Upper lobe of left lung (tissue), 6 donors: ENCODE measurements at regions not wholly inside any gene's neighbourhood (a gene's known extent, or its start where the extent isn't known, plus 50 kb on each side); places are given as distances from the start of the nearest gene placed in this dataset.

Source experiments
- ATAC-seq, 2 donors: fragments of 200-7000 bp; cut with Tn5 transposase; one replicate each; pipeline ENCODE4 v1.9.1; 2022; ENCODE audit warnings: mild to moderate bottlenecking in 2 of 2, moderate library complexity in 2 of 2; ENCODE audit not compliant: low FRiP score in 2 of 2
- DNase-seq, 2 donors: peaks; one replicate each; pipeline ENCODE4 v3.0.0-alpha.2; 2019 to 2020
- H3K27ac ChIP-seq, 4 donors: fragments of 200-600 bp; sonication (generic); one replicate each; pipeline ENCODE4 v1.5.1; 2016 to 2019
- H3K27me3 ChIP-seq, 4 donors: fragments of 200-600 bp; sonication (generic); one replicate each; pipeline ENCODE4 v1.5.1; 2017 to 2019
- H3K36me3 ChIP-seq, 4 donors: fragments of 200-600 bp; sonication (generic); one replicate each; pipeline ENCODE4 v1.5.1; 2016 to 2019
- H3K4me1 ChIP-seq, 4 donors: fragments of 200-600 bp; sonication (generic); one replicate each; pipeline ENCODE4 v1.5.1; 2018 to 2019
- H3K4me3 ChIP-seq, 4 donors: fragments of 200-600 bp; sonication (generic); one replicate each; pipeline ENCODE4 v1.5.1; 2017 to 2019; ENCODE audit warnings: mild to moderate bottlenecking in 2 of 4, moderate library complexity in 1 of 4
- H3K9me3 ChIP-seq, 4 donors: fragments of 200-600 bp; sonication (generic); one replicate each; pipeline ENCODE4 v1.5.1; 2018 to 2019
- CTCF ChIP-seq, 6 experiments: fragments of 450-650 bp in 4 of 6; fragments of 200-600 bp in 2 of 6; sonication (generic) in 2 of 6; IDR thresholded peaks; one replicate each; pipeline ENCODE4 v1.5.1; 2016 to 2019; ENCODE audit warnings: antibody characterized with exemption in 6 of 6
- EP300 ChIP-seq, 4 donors: sonication (generic); formaldehyde crosslinking; IDR thresholded peaks; one replicate each; pipeline ENCODE4 v1.5.1; 2017; ENCODE audit warnings: antibody characterized with exemption in 4 of 4, control low read depth in 2 of 4
- POLR2A ChIP-seq, 4 donors: fragments of 450-650 bp; IDR thresholded peaks; one replicate each; pipeline ENCODE4 v1.5.1; 2016 to 2017; ENCODE audit warnings: antibody characterized with exemption in 4 of 4, mild to moderate bottlenecking in 2 of 4
- POLR2AphosphoS5 ChIP-seq, 2 donors: sonication (generic); formaldehyde crosslinking; IDR thresholded peaks; one replicate each; pipeline ENCODE4 v1.5.1; 2017; ENCODE audit warnings: antibody characterized with exemption in 2 of 2
- WGBS, 2 donors: methylation state at CpG; one replicate each; pipeline ENCODE4 v1.1.5; 2017 to 2018; 5-methylcytosine and 5-hydroxymethylcytosine counted together
- donor health status: DM: no; HTN: no; CAD: no; lungs with moderate emphysema.
- donor health status: DM: no; HTN: yes; CAD: no; lungs with severe emphysema.

- H3K4me1 ChIP-seq: no peaks in the 10 kb centered on the region
- no peak for ATAC-seq
- no peaks in the 10 kb centered on the region for H3K9me3 ChIP-seq
- DNase-seq: no peak
- no peak overlapping the region for H3K4me3 ChIP-seq
- no peaks in the 10 kb centered on the region for H3K27me3 ChIP-seq
- no peak for TF ChIP-seq POLR2AphosphoS5 (IDR thresholded peaks at IDR 0.05)
- no peaks in the 10 kb centered on the region for H3K36me3 ChIP-seq
- H3K27ac ChIP-seq: no peak overlapping the region
- 92 to 93% methylated on average over 3 of the region's 3 CpGs for WGBS, 2 donors
Observed at GRCh38 chr2:239543702-239544101, 142.9 kb upstream of the HDAC4 start.

DNA sequence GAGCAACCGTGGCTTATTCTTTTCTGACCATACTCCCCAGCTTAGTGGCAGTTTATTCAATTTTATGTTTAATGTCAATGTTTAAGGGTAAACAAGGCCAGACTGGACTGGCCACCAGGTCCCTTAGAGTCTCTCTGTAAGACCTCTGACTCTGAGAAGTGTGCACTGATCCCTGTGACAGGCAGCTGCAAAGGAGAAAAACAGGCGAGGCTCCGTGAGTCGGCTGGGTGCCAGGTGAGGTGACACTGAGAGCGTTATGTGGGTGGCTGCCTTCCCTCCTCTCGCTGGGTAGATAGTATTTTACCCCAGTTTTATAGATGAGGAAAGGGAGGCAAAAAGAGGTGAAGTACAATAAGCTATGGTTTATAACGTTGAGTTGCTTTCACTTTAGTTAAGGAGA lies 139.4 kb upstream of the HDAC4 start:
- no peaks in the 10 kb centered on the region for H3K27me3 ChIP-seq
- no peak for DNase-seq
- no peaks in the 10 kb centered on the region for H3K4me1 ChIP-seq
- no peak overlapping the region for H3K27ac ChIP-seq
- 50 to 69% methylated on average over 7 of the region's 7 CpGs for WGBS, 2 donors
- no peak for ATAC-seq
- H3K4me3 ChIP-seq: no peak overlapping the region
- H3K9me3 ChIP-seq: no peaks in the 10 kb centered on the region
- no peak for TF ChIP-seq EP300 (IDR thresholded peaks at IDR 0.05)
- no peak for TF ChIP-seq CTCF (IDR thresholded peaks at IDR 0.05)
- TF ChIP-seq POLR2AphosphoS5 (IDR thresholded peaks at IDR 0.05): no peak
- no peak for TF ChIP-seq POLR2A (IDR thresholded peaks at IDR 0.05)
- no peaks in the 10 kb centered on the region for H3K36me3 ChIP-seq

DNA sequence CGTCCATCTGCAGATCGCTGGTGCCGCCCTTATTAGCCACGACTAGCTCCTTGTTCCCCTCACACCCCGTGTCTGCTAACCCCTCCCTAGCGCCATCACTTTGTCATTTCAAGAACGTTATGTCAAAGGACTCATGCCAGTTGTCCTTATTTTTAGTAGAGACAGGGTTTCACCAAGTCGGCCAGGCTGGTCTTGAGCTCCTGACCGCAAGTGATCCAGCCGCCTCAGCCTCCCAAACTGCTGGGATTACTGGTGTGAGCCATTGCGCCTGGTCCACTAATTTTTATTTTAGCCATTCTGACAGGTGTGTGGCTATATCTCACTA lies 138.9 kb upstream of the HDAC4 start:
- Histone ChIP-seq H3K27ac (no peak overlapping the region), H3K4me1 (no peaks in the 10 kb centered on the region), H3K27me3 (no peaks in the 10 kb centered on the region), H3K4me3 (no peak overlapping the region), H3K36me3 (no peaks in the 10 kb centered on the region), H3K9me3 (peaks cover 0 to 3% (median 0%) of the 10 kb centered on the region in 4 donors)
- WGBS, 2 donors: 73 to 88% methylated on average over 10 to 11 of the region's 11 CpGs
- TF ChIP-seq POLR2A (IDR thresholded peaks at IDR 0.05) (no peak), POLR2AphosphoS5 (IDR thresholded peaks at IDR 0.05) (no peak)
- DNase-seq: no peak
- no peak for ATAC-seq

- no peaks in the 10 kb centered on the region for H3K4me1 ChIP-seq
- H3K4me3 ChIP-seq: no peak overlapping the region
- H3K27me3 ChIP-seq: no peaks in the 10 kb centered on the region
- no peak for ATAC-seq
- H3K36me3 ChIP-seq: no peaks in the 10 kb centered on the region
- H3K9me3 ChIP-seq: peaks cover 0 to 6% (median 0%) of the 10 kb centered on the region in 4 donors
- no peak for DNase-seq
- H3K27ac ChIP-seq: no peak overlapping the region
- WGBS, 2 donors: 76 to 82% methylated on average over 7 of the region's 7 CpGs
- TF ChIP-seq CTCF (IDR thresholded peaks at IDR 0.05) (no peak), POLR2A (IDR thresholded peaks at IDR 0.05) (no peak), POLR2AphosphoS5 (IDR thresholded peaks at IDR 0.05) (no peak), EP300 (IDR thresholded peaks at IDR 0.05) (no peak)
Observed at GRCh38 chr2:239539083-239539775, 138.4 kb upstream of the HDAC4 start.

DNA sequence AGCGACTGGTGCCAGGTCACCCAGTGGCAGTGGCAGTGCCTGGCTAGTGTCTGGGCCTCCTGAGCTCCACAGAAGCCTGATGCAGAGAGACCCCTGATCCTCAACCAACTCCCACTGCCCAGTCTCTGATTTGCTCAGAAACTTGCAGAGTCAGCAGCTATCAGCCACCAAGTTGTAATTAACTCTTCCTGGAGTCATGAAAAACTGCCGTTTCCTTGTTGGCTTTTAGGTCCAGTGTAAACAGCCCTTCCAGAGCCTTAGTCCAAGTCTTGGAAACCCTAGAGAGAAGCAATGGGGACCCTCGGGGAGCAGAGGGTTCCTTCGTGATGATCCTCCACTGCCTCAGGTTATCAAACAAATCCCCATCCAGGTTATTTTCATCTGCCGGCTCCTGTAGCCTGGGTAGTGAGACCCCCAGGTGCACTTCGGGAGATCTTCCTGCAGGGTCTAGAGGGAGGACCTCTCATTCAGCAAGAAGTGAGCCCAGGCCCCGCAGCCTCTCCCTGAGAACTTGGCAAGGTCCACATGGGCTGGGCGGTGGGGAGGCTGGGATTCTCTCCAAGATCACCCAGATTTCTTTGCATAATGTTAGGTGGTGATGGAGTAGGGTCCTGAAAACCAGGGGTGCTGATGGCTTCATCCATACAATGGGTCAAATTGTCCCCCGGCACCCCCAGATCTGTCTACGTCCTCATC lies 137.7 kb upstream of the HDAC4 start:
- no peaks in the 10 kb centered on the region for H3K27me3 ChIP-seq
- H3K36me3 ChIP-seq: no peaks in the 10 kb centered on the region
- no peaks in the 10 kb centered on the region for H3K4me1 ChIP-seq
- no peak overlapping the region for H3K27ac ChIP-seq
- 84 to 86% methylated on average over 6 to 10 of the region's 10 CpGs for WGBS, 2 donors
- TF ChIP-seq POLR2AphosphoS5 (IDR thresholded peaks at IDR 0.05) (no peak), EP300 (IDR thresholded peaks at IDR 0.05) (no peak), POLR2A (IDR thresholded peaks at IDR 0.05) (no peak), CTCF (IDR thresholded peaks at IDR 0.05) (no peak)
- no peak for DNase-seq
- ATAC-seq: no peak
- H3K4me3 ChIP-seq: no peak overlapping the region
- peaks cover 0 to 6% (median 0%) of the 10 kb centered on the region in 4 donors for H3K9me3 ChIP-seq
